ENCODE measurements at regions not wholly inside any gene's neighbourhood (a gene's known extent, or its start where the extent isn't known, plus 50 kb on each side); places are given as distances from the start of the nearest gene placed in this dataset.

- H3K4me3 ChIP-seq (ENCODE audit: low read depth, low read length), result no peak overlapping the region
- TF ChIP-seq CTCF (IDR thresholded peaks at IDR 0.05; ENCODE audit: insufficient read depth, low read length), result no peak
- no peak for DNase-seq (ENCODE audit: low read depth)
These were observed 88.6 kb upstream of the CACNA2D3 start for GRCh38 chr3:54033761-54034160.

- H3K4me3 ChIP-seq (ENCODE audit: low read depth, low read length), result no peak overlapping the region
- DNase-seq (ENCODE audit: low read depth), result no peak
- no peak for TF ChIP-seq CTCF (IDR thresholded peaks at IDR 0.05; ENCODE audit: insufficient read depth, low read length)
These were observed 89.8 kb upstream of the CACNA2D3 start for GRCh38 chr3:54032598-54032997.

DNA sequence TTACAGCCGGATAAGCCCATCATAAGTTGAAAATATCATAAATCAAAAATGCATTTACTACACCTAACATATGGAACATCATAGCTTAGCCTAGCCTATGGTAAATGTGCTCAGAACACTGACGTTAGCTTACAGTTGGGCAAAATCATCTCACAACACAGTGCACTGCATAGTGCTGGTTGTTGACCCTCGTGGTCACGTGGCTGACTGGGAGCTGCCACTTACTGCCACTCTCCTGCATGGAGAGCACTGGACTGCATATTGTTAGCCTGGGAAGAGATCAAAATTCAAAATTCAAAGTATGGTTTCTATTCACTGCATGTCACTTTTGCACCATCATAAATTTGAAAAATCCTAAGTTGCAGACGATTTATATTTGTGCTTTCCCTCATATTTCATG is 94.0 kb upstream of the CACNA2D3 start:
- no peak for DNase-seq (ENCODE audit: low read depth)
- TF ChIP-seq CTCF (IDR thresholded peaks at IDR 0.05; ENCODE audit: insufficient read depth, low read length), result no peak

DNA sequence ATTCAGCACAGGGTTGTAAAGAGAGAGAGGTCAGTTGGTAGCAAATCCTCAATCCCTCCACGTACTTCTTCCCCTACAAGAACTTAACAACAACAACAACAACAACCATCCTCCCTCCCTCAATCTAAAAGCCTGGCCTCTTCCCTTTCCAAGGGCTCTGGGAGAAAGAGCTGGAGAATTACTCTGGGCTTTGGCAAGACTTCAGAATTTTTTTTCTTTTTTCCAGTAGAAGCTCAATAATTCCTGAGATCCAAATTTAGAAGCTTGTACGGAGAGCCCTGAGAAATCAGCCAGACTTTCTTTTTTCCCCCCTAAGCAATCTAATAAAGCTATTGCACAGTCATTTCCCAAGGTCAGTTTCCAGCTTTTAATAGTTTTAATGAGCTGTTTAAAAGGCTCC is 95.8 kb upstream of the CACNA2D3 start:
- TF ChIP-seq CTCF (IDR thresholded peaks at IDR 0.05; ENCODE audit: insufficient read depth, low read length), result no peak
- H3K4me3 ChIP-seq (ENCODE audit: low read depth, low read length), result no peak overlapping the region
- DNase-seq (ENCODE audit: low read depth), result no peak

More for the DNA sequence above, 94.0 kb upstream of the CACNA2D3 start:
- H3K4me3 ChIP-seq (ENCODE audit: low read depth, low read length), result no peak overlapping the region

DNA sequence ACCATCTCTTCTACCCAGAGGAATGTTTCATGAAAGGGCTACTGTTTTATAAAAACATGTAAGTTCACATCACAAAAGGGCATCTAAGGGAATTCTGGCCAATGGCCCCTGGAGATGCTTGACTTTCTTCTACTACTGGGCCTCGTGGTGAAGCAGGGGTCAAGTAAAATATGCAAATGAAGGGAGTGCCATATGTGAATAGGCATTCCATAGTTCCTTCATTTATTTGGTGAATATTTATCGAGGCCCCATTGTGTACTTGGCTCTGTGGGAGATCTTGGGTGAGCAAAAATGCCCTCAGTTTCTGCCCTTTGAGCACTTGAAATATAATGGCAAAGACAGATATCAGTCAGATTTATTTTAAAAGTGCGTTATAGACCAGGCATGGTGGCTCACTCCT is 101.3 kb upstream of the CACNA2D3 start:
- no peak overlapping the region for H3K4me3 ChIP-seq (ENCODE audit: low read depth, low read length)
- DNase-seq (ENCODE audit: low read depth), result no peak
- no peak for TF ChIP-seq CTCF (IDR thresholded peaks at IDR 0.05; ENCODE audit: insufficient read depth, low read length)

- no peak overlapping the region for H3K4me3 ChIP-seq (ENCODE audit: low read depth, low read length)
- TF ChIP-seq CTCF (IDR thresholded peaks at IDR 0.05; ENCODE audit: insufficient read depth, low read length), result no peak
- no peak for DNase-seq (ENCODE audit: low read depth)
These were observed 101.9 kb upstream of the CACNA2D3 start for GRCh38 chr3:54020436-54020835.

GRCh38 chr3:54014067-54014466 is 108.3 kb upstream of the CACNA2D3 start:
- no peak for TF ChIP-seq CTCF (IDR thresholded peaks at IDR 0.05; ENCODE audit: insufficient read depth, low read length)
- H3K4me3 ChIP-seq (ENCODE audit: low read depth, low read length), result no peak overlapping the region
- DNase-seq (ENCODE audit: low read depth), result no peak

Data from fibroblast of the aortic adventitia (primary cell).